Endothelial cell of umbilical vein (primary cell): ENCODE measurements at regions not wholly inside any gene's neighbourhood (a gene's known extent, or its start where the extent isn't known, plus 50 kb on each side); places are given as distances from the start of the nearest gene placed in this dataset.

Experiments
- BruUV-seq: library from RNA; stranded (reverse); fragments of 400-500 nt; replicated peaks from 2 replicates; lab custom pipeline; 2021; lab: Mats Ljungman, UMichigan
- CTCF ChIA-PET: fragments of 300-600, 350-600 bp; sonication (Branson Sonifier 250); formaldehyde crosslinking; loops from one replicate; lab custom pipeline; 2021; ENCODE audit warnings: antibody characterized with exemption, inconsistent platforms; lab: Charles Lee
- POLR2A ChIA-PET: fragments of 300-600, 350-600 bp; sonication (Branson Sonifier 250); formaldehyde crosslinking; loops from one replicate; lab custom pipeline; 2021; ENCODE audit warnings: antibody characterized with exemption, inconsistent platforms; lab: Charles Lee
- DNase-seq: peaks from one replicate; pipeline ENCODE4 v3.0.0-alpha.2; 2011; ENCODE audit warnings: low read depth, low spot score
- FAIRE-seq: peaks from 2 replicates; lab custom pipeline; 2011; peaks lifted over from hg19 to GRCh38; lab: Jason Lieb, UNC
- H2AFZ ChIP-seq: 2 replicates; pipeline ENCODE4 v1.6.0; 2012; ENCODE audit warnings: low read depth, low read length, control low read depth, inconsistent platforms
- H3K27ac ChIP-seq: 2 replicates; pipeline ENCODE4 v1.5.1; 2011; ENCODE audit warnings: low read depth, mild to moderate bottlenecking, control low read depth, low read length, moderate library complexity; ENCODE audit not compliant: insufficient read depth
- H3K27me3 ChIP-seq, 2 experiments: 2 replicates each; pipeline versions ENCODE4 v1.6.0 to v1.6.1; 2011; ENCODE audit warnings: low read length in 2 of 2, mixed read lengths in 1 of 2; ENCODE audit not compliant: control insufficient read depth in 2 of 2, insufficient read depth in 2 of 2
- H3K36me3 ChIP-seq, 2 experiments: 2 replicates in 1 of 2; 3 replicates in 1 of 2; pipeline ENCODE4 v1.5.1; 2011; ENCODE audit warnings: low read length in 2 of 2, mild to moderate bottlenecking in 1 of 2, moderate library complexity in 1 of 2; ENCODE audit not compliant: control insufficient read depth in 2 of 2, insufficient read depth in 2 of 2; ENCODE audit errors: extremely low read depth in 1 of 2
- H3K4me1 ChIP-seq: 3 replicates; pipeline ENCODE4 v1.5.1; 2011; ENCODE audit warnings: mild to moderate bottlenecking, low read length; ENCODE audit not compliant: control insufficient read depth, insufficient read depth; ENCODE audit errors: extremely low read depth
- H3K4me2 ChIP-seq: 2 replicates; pipeline ENCODE4 v1.6.1; 2011; ENCODE audit warnings: low read length, control low read depth, mixed read lengths; ENCODE audit not compliant: insufficient read depth
- H3K4me3 ChIP-seq, 3 experiments: fragments of 200-600 bp in 1 of 3; sonication (generic), shearing (Covaris generic) in 1 of 3; replicated peaks in 1 of 3; 2 replicates each; pipeline ENCODE4 v1.5.1; 2011 to 2016; ENCODE audit warnings: control low read depth in 3 of 3, low read length in 3 of 3, mild to moderate bottlenecking in 2 of 3, inconsistent platforms in 1 of 3, low read depth in 1 of 3, moderate library complexity in 1 of 3; ENCODE audit not compliant: insufficient read depth in 1 of 3
- H3K79me2 ChIP-seq: 2 replicates; pipeline ENCODE4 v1.6.0; 2012; ENCODE audit warnings: low read length, inconsistent platforms; ENCODE audit not compliant: control insufficient read depth, insufficient read depth
- H3K9ac ChIP-seq: replicated peaks from 2 replicates; pipeline ENCODE3; 2011; ENCODE audit warnings: low read length, control low read depth; ENCODE audit not compliant: insufficient read depth; ENCODE audit errors: extremely low read depth
- H3K9me1 ChIP-seq: replicated peaks from 3 replicates; pipeline ENCODE4 v1.6.0; 2011; ENCODE audit warnings: mild to moderate bottlenecking, low read length; ENCODE audit not compliant: control insufficient read depth, insufficient read depth; ENCODE audit errors: extremely low read depth
- H3K9me3 ChIP-seq: replicated peaks from 2 replicates; pipeline ENCODE4 v1.5.1; 2012; ENCODE audit warnings: low read length, inconsistent platforms; ENCODE audit not compliant: control insufficient read depth, insufficient read depth
- H4K20me1 ChIP-seq: replicated peaks from 2 replicates; pipeline ENCODE3; 2011; ENCODE audit warnings: mild to moderate bottlenecking, low read length; ENCODE audit not compliant: control insufficient read depth, insufficient read depth; ENCODE audit errors: extremely low read depth
- EZH2 ChIP-seq: IDR thresholded peaks from 2 replicates; pipeline ENCODE4 v1.6.1; 2012; ENCODE audit warnings: borderline replicate concordance, low read depth, mild to moderate bottlenecking, moderate library complexity, low read length, inconsistent platforms; ENCODE audit not compliant: severe bottlenecking
- FOS ChIP-seq: IDR thresholded peaks from 2 replicates; pipeline ENCODE4 v1.6.1; 2011; ENCODE audit warnings: mild to moderate bottlenecking, low read length, moderate library complexity, borderline replicate concordance; ENCODE audit not compliant: insufficient read depth
- GATA2 ChIP-seq: IDR thresholded peaks from 2 replicates; pipeline ENCODE4 v1.7.0; 2011; ENCODE audit warnings: low read depth, mild to moderate bottlenecking, moderate library complexity, mixed read lengths, low read length; ENCODE audit not compliant: insufficient read length, insufficient read depth
- JUN ChIP-seq: IDR thresholded peaks from 2 replicates; pipeline ENCODE4 v1.6.1; 2011; ENCODE audit warnings: borderline replicate concordance, low read depth; ENCODE audit not compliant: insufficient read length, insufficient read depth
- MYC ChIP-seq: IDR thresholded peaks from one replicate; pipeline ENCODE4 v1.6.1; 2011; ENCODE audit warnings: mild to moderate bottlenecking, low read depth, low read length
- POLR2A ChIP-seq: IDR thresholded peaks from 2 replicates; pipeline ENCODE4 v1.6.1; 2012; ENCODE audit warnings: low read depth, mild to moderate bottlenecking, control low read depth, low read length
- POLR2AphosphoS5 ChIP-seq: IDR thresholded peaks from 2 replicates; pipeline ENCODE4 v1.6.1; 2012; ENCODE audit warnings: low read depth, mild to moderate bottlenecking, control low read depth, low read length, moderate library complexity; ENCODE audit not compliant: insufficient read depth
- dilution Hi-C: fragments of 300-500 bp; cut with MboI; formaldehyde crosslinking; loops from one replicate; pipeline ENCODE4 v1.15.0; 2019; ENCODE audit warnings: low sequenced_read_pairs; ENCODE audit not compliant: extremely low pct_ligation_motif_present
- intact Hi-C: fragments of 100-400 bp; cut with micrococcal nuclease; formaldehyde crosslinking; loops from one replicate; pipeline ENCODE4 v1.10.0; 2022
- TF ChIP-seq, protein P1 (sequence below), 2 donors: IDR thresholded peaks; 1 replicate in 1 of 2; 2 replicates in 1 of 2; pipeline ENCODE4 v1.5.1; 2011; ENCODE audit warnings: low read length in 2 of 2, mild to moderate bottlenecking in 2 of 2, moderate library complexity in 2 of 2, control low read depth in 1 of 2, inconsistent platforms in 1 of 2, low read depth in 1 of 2; ENCODE audit not compliant: insufficient read depth in 1 of 2; ENCODE audit errors: extremely low read depth in 1 of 2
- TF ChIP-seq, protein P2 (sequence below): IDR thresholded peaks from 2 replicates; pipeline ENCODE4 v1.6.1; 2011; ENCODE audit not compliant: insufficient read depth, insufficient read length

DNA sequence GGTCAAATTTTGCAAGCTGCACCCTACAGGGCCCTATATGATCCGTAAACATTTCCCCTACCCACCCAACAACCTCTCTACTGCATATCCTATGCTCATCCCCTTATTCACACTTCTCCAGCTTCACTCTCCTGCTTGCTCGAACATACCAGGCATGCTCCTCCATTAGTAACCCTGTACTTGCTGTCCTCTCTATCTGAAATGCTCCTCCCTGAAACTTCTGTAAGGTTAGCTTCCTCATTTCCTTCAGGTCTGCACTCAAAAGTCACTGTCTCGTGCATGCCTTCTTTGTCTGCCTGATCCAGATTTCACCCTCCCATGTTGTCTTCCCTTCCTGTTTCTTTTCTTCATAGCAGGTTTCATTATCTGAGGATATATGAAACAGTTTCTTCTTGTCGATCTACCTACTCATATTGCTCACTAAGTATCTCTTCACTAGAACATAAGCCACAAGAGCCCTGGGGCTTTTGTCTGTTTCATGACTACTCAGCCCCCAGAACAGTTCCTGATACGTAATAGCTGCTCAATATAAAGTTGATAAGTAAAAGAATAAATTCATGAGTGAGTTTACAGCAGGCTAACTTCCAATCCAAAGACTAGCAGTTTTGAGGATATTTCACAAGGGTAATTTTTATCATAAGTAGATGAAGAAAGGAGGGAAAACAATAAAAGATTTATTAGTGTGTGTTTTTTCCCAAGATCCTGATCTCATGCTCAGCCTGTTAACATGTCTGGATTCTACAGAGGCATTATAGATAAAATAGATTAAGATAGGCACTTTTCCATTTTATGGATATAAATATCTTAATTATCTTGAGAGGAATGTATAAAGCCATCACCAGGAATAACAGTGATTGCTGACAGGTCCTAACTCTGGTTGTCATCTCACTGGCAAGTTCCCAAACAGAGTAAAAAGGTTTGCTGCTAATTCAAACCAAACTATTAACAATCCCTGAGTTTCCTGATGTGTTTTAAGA lies 392.5 kb upstream of the ESRRG start:
- CTCF ChIA-PET = no interaction called here
- intact Hi-C loops = no loop called here

More for the DNA sequence above, 392.5 kb upstream of the ESRRG start:
- Histone ChIP-seq H4K20me1 (no peaks in the 10 kb centered on the region), H3K9me3 (no peaks in the 10 kb centered on the region), H3K4me2 (no peak overlapping the region), H3K27me3 (no peaks in the 10 kb centered on the region), H3K9me1 (no peaks in the 10 kb centered on the region), H3K79me2 (no peaks in the 10 kb centered on the region), H3K4me3 (no peak overlapping the region), H3K4me1 (no peaks in the 10 kb centered on the region), H2AFZ (no peak overlapping the region), H3K9ac (no peak overlapping the region), H3K27ac (no peak overlapping the region), H3K36me3 (no peaks in the 10 kb centered on the region)
- no peak for FAIRE-seq
- TF ChIP-seq EZH2 = no peak
- no peak for TF ChIP-seq POLR2A
- TF ChIP-seq GATA2 = no peak
- TF ChIP-seq, protein P1, sequence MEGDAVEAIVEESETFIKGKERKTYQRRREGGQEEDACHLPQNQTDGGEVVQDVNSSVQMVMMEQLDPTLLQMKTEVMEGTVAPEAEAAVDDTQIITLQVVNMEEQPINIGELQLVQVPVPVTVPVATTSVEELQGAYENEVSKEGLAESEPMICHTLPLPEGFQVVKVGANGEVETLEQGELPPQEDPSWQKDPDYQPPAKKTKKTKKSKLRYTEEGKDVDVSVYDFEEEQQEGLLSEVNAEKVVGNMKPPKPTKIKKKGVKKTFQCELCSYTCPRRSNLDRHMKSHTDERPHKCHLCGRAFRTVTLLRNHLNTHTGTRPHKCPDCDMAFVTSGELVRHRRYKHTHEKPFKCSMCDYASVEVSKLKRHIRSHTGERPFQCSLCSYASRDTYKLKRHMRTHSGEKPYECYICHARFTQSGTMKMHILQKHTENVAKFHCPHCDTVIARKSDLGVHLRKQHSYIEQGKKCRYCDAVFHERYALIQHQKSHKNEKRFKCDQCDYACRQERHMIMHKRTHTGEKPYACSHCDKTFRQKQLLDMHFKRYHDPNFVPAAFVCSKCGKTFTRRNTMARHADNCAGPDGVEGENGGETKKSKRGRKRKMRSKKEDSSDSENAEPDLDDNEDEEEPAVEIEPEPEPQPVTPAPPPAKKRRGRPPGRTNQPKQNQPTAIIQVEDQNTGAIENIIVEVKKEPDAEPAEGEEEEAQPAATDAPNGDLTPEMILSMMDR (IDR thresholded peaks at IDR 0.05; ENCODE audit: extremely low read depth in 1 of 2, insufficient read depth in 1 of 2, low read depth in 1 of 2, low read length in 2 of 2) = no peak
- TF ChIP-seq POLR2AphosphoS5 = no peak
- TF ChIP-seq JUN = no peak
- TF ChIP-seq MYC = no peak
- TF ChIP-seq FOS = no peak
- TF ChIP-seq, protein P2, sequence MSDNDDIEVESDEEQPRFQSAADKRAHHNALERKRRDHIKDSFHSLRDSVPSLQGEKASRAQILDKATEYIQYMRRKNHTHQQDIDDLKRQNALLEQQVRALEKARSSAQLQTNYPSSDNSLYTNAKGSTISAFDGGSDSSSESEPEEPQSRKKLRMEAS = no peak
- dilution Hi-C loops = no loop called here
- no TSS peak for BruUV-seq
- POLR2A ChIA-PET = no interaction called here
- DNase-seq = no peak
